GM19324 (cell line): ENCODE measurements at regions not wholly inside any gene's neighbourhood (a gene's known extent, or its start where the extent isn't known, plus 50 kb on each side); places are given as distances from the start of the nearest gene placed in this dataset.

Experiments used
- ATAC-seq: cut with Tn5 transposase; IDR thresholded peaks from one replicate; pipeline ENCODE4 v1.9.1; 2021; ENCODE audit warnings: mild to moderate bottlenecking, moderate library complexity; ENCODE audit not compliant: unreplicated experiment, low FRiP score

DNA sequence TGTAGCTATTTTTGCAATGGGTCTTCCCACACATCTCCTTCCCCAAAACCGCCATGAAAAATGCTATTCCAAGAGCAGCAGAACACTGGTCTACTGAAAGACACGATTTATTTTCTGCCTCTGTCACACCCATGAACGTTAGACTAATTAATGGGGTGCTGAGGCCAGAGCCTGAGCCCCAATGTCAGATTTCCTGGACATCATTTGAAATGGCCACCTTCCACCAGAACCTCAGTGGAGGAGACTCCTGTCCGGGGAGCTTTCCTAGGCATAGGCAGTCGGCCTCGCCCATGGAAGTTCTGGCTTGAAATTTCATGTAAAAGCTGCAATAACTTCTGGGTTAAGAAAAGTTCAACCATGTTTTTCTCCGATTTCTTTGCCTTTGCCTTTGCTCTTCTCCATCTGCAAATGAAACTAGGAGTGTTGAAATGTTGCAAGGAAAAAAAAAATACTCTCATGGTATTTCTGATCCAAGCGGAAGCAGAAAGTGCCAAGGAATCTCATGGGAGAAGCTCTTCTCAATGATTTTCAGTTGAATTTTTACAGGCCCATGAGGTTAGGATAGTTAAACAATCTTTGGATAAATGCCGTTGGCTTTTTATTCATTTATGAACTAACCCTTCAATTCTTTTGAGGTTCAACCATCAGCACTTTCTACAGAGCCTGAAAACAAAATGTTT is 570.8 kb upstream of the MGMT start:
- ATAC-seq, result no peak

DNA sequence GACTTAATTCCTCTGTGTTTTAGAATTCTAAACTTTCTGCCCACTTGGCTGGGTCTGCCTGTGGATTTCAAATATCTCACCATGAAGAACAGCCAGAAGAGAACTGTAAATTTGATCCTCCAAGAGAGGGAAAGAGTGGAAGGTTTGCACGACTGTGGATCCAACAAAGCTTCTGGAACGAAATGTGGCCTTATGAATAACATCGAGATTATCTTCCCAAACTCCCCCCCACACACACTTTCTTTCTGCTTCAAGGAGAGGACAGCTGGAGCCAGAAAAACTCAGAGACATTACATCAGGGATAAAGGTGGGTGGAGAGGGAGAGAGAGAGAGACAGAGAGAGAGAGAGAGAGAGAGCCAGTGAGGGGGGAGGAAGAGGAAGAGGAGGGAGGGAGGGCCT is 570.1 kb upstream of the MGMT start:
- ATAC-seq, result no peak

DNA sequence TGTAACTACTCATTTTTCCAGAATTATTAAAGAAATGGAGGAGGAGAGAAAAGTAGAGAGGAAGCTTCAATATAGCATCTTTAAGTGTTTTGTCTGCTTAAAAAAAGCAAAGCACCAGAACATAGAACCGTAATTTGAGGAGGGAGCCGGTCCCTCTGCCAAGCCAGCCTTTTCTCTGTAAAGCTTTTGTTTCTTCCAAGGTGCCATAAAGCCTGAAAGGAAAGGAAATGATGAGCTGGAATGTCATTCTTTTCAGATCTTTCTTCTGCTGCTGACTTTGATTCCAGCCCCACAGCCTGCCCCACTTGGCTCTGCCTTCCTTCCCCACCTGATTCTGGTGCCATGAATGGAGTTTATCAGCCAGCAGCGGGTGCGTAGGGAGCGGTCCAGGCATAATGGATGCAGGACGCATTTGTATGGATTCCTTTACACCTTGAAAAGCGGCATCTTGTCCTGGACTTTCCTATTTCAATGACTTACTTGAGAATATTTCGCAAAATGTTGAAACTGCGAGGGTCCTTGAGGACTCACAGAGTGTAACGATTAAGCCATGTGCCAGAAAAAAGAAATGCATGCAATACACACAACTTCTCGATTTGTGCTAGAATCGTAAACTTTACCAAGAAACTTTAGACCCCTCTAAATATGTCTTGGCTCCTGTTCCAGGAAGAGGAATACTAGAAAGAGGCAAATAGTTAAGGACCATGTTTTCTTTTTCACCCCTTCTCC is 569.5 kb upstream of the MGMT start:
- no peak for ATAC-seq

DNA sequence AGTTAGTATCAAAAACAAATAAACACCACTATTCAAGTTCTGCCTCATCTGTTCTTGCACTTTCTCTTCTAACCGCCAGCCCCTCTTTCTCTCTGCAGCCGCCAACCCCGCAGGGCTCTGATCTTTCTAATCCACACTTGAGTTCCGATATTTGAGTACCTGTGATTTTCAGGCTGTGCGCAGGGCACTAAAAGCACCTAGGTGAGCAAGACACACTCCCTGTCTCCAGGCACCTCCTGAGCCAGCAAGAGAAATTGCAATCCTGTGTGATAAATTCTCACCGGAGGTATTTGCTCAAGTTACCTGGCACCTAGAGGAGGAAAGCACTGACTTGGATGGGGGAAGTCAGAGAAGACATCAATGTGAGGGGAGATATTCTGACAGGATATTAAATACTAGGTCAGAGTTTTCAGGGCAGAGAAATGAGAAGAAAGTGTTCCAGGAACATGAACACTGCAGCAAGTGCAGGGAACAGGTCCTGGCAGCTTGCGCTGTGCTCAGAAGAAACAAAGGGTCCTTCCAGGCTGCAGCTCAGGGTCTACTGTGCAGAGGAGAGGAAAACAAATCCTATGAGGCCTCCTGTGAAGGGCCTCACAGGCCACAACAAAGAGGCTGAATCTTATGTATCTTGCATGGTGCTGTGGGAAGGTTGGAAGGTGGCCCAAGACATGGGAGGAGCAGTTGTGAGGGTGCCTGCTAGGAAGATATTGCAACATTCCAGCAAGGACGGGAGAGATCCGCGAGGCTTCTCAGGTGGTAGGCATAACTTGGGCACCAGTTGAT is 568.7 kb upstream of the MGMT start:
- ATAC-seq, result no peak

DNA sequence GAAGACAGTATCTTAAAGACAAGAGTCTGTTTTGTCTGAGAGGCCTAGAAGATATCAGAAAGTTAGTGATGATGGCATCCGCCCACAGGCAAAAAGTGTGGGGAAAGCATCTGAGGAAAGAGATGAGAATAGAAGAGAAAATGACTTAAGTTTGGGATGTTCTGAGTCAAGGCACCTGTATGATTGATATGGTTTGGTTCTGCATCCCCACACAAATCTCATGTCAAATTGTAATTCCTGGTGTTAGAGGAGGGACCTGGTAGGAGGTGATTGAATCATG is 568.2 kb upstream of the MGMT start:
- no peak for ATAC-seq

DNA sequence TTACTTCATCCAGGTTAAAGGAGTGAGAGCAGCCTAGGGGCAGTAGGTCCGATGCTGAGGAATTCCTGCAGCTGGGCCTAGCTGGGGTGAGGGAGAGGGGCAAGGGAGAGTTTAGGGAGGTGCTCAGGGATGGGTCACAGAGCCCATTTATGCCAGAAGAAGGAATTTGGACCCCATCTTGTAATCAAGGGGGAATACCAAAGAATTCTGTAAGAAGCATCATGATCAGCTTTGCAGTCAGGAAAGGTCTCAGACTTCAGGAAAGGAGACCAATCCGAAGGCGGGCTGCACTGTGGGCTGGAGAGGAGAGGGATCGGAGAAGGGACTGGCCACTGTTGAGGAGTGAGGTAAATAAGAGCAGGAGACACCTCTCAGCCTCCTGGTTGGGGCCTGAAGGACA is 566.6 kb upstream of the MGMT start:
- ATAC-seq, result no peak

DNA sequence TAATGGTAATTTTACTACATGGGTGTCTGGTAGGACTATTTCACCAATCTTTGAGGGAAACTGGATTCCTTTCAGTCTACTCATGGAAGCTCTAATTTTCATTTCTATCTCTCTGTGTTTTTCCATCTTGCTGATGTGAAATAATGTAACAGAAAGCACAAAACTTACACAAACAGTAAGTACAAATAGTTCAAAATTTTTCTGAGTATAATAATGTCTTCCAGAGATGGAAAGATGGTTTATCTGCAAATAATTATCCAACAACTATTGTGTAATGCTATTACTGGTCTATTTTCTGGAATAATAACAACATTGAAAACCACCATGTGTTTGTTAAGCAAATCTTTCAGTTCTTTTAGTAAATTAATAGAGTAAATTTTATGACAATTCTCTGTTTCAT is 565.8 kb upstream of the MGMT start:
- ATAC-seq, result no peak

DNA sequence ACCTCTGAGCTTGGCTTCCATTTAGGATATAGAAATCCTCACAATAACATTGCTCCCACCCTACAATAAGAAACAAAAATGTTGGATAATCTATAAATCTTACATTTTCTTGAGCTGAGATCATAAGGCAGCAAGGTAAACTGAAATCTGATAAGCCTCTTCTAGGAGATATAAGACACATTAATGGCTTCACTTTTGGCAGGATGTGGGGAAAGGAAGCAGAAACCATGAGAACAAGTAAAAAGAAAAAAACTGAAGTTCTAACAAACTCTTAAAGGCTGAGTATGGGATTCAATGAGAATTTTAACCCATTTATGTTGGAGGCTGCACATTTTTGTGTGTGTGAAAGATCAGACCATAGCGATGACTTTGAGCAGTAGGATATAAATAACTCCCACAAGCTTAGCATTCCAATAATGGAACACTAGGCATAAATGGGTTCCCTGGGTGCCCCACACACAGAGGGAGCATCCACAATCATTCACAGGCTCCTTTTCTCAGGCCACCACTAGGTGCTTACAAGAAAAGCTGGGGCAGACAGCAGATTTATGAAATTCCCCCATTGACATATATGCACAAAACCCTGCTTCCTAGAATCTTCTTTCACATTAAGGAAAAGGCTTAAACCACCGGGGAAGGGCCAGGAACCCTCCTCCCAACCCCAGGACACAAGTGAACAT is 564.9 kb upstream of the MGMT start:
- ATAC-seq, result no peak

DNA sequence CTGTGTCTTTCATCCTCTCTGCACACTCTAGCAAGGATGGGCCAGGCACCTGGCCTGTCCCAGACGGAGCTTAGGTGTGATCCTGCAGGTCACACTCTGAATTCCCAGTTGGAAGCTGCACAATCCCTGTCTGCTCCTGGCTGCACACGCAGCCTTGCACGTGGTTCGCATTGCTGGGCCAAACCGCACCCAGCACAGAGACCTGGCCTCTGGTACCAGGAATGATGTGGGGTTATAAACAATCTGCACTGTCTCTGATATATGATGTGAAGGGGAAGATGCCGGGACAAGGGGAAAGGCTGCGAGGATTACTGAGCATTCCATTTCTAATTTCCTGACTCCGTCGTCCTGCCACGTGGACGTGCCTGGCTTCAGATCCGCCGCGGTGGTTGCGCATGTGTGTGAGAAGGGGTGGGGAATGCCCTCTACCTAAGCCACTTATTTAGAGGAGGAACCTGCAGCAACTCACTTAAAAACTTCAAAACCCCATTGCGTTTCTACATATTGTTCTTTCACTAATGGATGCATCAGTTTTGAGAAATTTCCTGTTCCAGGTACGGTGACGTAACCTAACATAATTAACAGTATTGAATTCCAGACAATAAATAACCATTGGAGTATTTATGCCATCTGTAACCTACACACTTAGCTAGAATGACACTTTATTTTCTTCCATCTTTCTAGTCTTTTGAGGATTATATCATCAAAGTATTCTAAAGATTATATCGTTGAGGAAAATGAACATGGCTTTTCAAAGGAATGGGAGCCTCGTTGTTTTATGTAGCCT is 559.7 kb upstream of the MGMT start:
- no peak for ATAC-seq

DNA sequence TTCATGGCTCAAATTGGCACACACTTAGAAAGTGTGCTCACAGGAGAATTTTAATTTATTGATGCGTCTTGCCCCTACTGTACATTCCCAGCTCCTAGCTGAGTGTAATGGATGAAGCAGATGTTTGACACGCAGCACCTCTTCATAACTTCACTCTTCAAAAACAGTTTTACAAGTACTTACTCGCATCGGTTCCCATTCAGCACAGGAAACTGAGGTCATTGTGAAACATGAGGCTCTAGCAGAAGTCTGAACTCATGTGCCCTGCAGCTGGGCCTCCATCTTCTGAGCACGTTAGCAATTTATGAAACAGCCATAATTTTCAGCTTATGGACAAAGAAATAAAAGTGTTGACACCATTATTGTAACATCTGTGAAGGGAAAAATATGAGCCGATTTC is 558.9 kb upstream of the MGMT start:
- ATAC-seq, result no peak

DNA sequence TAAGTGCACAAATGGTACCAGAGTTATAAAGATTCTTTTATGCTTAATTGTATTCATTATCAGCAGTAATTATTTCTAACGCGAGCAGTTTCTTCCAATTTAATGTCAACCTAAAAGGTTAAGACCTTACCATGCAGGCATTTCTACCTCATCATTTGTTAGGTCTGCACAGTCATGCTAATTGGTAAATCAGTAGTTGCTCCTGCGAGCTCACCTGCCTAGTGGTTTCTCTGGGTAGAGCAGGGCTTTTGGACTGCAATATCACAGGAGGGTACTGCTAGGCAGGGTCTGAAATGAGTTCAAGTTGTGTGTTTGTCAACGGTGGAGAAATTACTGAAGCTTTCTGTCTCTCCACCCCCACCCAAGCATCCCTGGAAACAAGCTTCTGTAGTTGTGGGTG is 558.5 kb upstream of the MGMT start:
- no peak for ATAC-seq

DNA sequence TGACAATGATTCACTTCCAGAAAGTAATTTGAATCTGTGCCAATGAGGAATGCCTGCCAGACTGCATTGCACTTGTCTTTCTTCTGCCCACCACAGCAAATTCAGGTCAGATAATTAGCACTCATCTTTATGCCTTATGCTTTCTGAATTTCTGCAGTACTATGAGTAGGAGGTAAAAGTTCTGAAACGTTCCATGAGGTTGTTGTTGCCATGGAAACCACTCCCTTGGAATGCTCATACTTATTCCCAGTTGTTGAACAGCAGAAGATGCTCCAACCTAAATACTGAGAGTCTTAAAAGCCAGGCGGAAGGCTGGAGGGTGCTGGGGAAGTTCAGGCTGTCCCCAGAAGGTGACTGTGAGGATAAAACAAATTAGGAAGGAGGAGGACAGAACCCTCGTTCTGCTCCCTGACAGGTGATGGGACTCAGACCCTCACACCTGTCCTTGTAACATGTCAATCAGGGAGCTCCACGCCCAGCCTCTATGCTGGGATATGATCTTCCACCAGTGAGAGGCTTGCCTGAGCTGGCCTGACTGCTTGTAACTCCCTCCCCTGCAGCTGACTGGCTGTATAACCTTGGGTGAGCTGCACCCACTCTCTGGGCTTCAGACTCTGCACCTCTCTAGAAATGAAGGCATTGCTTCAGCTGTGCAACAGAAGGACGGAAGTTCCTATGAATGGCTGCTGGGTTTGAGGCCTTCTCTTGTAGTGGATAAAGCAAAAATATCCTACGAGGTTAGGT is 554.3 kb upstream of the MGMT start:
- no peak for ATAC-seq

DNA sequence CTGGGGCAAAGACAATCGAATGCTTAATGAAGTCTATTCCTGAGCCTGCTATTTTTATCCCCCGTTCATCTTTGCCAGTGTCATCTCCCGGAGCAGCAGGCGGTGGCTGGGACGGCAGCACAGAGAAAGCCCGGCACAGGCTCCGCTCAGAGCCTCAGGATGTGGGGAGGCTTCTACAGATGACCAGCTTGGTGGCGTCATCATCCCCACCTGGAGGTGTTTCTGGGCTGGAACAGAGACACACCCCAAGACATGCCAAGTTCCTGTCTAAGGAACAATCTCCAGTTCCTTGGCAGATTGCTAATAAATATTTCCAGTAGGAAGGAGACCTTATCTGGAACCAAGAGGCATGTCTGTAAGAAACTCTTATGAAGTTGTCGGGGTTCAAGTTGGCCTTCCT is 552.4 kb upstream of the MGMT start:
- ATAC-seq, result no peak

DNA sequence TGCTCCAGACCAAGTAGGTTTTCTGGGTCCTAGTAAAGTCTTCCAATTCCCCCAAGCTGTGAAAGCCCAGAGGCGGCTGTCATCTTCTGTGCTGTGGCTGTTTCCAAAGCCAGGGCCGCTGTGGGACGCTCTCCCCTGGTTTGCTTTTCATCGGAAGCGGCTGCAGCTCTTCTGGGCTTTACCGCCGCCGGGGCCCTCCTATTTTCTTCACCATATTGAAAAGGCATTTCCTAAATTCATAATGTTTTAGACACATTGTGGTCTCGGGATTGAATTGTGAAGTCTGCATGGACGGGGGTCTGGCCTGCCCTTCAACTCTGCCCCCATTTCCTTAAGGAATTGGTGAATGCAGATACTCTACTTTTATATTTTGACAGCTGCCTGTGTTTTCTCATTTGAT is 551.4 kb upstream of the MGMT start:
- ATAC-seq, result no peak

DNA sequence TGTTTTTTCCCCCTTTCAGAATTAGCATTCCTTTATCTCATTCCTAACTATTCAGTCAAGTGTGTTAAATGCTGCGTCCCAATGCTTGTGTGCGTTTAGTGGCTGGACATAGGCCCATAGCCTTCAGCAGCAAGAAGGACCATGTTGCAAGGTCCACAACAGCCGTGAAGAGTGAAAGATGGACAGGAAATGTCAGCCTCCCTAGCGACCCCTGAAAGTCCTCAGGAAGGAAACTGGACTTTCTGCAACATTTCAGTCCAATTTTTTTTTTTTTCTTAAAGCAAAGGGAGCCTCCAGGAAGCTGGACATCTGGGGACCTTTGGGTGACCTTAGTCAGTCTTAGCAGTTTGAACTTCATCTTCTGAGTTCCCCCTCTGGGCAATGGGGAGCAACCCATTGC is 550.7 kb upstream of the MGMT start:
- ATAC-seq, result no peak

DNA sequence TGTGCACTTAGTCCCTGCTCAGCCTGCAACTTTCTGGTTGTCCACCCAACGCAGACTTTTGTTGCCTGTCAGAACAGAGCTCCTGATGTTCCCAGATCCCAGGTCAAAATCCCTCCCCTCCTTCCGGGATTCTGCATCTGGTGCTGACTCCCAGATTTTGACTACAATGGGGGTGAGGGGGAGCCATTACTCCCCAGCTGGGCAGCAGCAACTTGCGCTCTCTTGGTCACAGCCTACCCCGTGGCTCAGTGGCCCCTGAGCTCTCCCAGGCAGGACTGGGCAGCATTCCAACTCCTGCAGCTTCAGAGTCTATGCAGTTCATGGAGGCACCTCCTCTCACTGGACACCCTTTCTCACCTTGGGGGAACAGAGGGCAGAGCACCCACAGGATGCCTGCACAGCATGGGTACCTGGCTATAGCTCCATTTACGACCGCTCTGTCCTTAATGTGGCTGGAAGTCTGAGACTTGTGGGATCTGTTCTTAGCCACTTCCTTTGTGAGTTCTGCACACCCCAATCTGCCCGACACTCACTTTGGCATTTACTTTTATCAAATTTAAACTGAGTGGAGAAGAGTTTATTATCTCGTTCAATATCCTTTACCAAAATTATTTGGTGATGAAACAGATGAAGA is 545.5 kb upstream of the MGMT start:
- no peak for ATAC-seq

DNA sequence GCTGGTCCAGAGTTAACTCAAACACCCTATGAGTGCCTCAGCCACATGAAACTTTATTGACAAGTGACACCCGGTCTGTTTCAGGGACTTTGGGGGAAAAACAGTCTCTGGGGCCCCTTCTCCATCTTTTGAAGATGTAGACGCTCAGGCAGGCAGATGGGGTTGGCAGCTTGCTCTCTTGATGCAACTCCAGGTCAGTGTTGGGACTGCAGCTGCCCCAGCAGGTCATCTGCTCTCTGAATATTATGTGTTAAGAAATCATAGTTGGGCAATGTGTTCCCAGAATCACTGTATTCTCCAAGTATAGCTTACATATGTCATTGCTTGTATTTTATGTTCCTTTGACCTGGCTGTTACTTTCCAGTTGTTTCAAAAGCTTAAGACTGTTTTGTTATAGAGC is 544.9 kb upstream of the MGMT start:
- no peak for ATAC-seq

DNA sequence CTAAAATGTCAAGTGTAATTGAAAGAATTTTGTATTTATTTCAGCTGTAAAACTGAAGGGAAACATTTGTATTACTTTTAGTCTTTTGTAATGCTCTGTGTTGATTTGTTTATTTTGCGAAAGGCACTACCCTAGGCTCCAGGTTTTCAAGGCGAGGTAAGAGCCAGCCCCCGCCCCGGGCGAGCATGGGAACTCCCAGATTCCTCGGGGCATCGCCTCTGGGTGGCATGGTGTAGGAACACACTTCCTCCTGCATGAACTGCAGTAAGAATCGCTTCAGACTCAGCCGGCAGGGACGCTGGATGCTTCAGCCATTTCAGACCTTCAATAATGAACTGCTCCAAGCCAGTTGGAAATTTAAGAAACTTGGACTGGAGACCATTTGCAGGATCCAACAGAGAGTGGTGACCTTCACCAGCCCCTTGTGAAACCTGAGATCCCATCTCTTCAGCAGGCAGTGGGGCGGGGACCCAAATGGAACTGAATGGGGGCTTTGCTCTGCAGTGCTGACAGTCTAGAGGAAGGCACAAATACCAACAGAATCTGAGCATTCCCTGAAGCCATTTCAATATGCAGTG is 544.3 kb upstream of the MGMT start:
- no peak for ATAC-seq

DNA sequence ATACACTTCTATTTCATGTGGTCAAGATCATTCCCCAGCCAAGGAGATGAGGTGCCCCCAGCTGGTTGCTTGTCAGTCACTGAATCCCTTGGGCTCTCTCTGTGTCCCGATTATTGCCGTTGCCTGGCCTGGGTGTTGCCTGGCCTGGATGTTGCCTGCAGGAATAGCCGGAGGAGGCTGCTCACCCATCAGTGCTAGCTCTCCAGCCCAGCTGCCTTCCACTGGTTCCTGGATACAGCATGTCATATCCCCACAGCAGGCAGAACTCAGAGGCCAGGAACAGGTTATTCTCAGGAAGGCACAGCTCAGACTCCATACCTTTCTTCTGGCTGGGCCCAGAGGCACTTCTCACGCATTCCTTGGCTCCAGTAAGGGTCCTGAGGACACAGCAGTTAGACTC is 542.1 kb upstream of the MGMT start:
- ATAC-seq, result no peak
